ENCODE measurements at regions not wholly inside any gene's neighbourhood (a gene's known extent, or its start where the extent isn't known, plus 50 kb on each side); places are given as distances from the start of the nearest gene placed in this dataset.

- no peak for TF ChIP-seq CTCF (conservative IDR thresholded peaks at IDR 0.05 in 1 of 2, IDR thresholded peaks at IDR 0.05 in 1 of 2; ENCODE audit: extremely low read depth in 1 of 2, insufficient read depth in 1 of 2, low read depth in 1 of 2, low read length in 2 of 2)
- no peak for TF ChIP-seq EZH2 (IDR thresholded peaks at IDR 0.05; ENCODE audit: borderline replicate concordance, low read length)
Measured at GRCh38 chr13:33735276-33735675, 82.7 kb upstream of the RFC3 start.
